ENCODE measurements at regions not wholly inside any gene's neighbourhood (a gene's known extent, or its start where the extent isn't known, plus 50 kb on each side); places are given as distances from the start of the nearest gene placed in this dataset.

- no peak for FAIRE-seq
- H3K9me3 ChIP-seq (ENCODE audit: control insufficient read depth in 2 of 3, insufficient read depth in 1 of 3, low read length in 3 of 3) = no peaks in the 10 kb centered on the region
- H3K9ac ChIP-seq (ENCODE audit: low read length in 3 of 3) = no peak overlapping the region
- DNase-seq = no peak
- no peaks in the 10 kb centered on the region for H3K36me3 ChIP-seq (ENCODE audit: control insufficient read depth in 2 of 3, insufficient read depth in 3 of 3, low read length in 3 of 3)
- no peak overlapping the region for H3K27ac ChIP-seq (ENCODE audit: low read depth in 2 of 2, low read length in 2 of 2)
- intact Hi-C loops (cut with DNase I) = no loop called here
- no peaks in the 10 kb centered on the region for H3K4me1 ChIP-seq (ENCODE audit: control insufficient read depth in 2 of 3, insufficient read depth in 2 of 3, low read depth in 1 of 3, low read length in 3 of 3)
- H3K27me3 ChIP-seq (ENCODE audit: control insufficient read depth, insufficient read depth, low read length) = no peaks in the 10 kb centered on the region
- no peak overlapping the region for H3K4me3 ChIP-seq (ENCODE audit: low read length in 3 of 3)
- no peak for TF ChIP-seq CTCF (IDR thresholded peaks at IDR 0.05; ENCODE audit: borderline replicate concordance, extremely low read depth, insufficient read depth)
Measured at GRCh38 chr4:110248831-110249253, 50.4 kb upstream of the ELOVL6 start.

Measured in kidney (tissue), 13 donors.